ENCODE measurements at regions not wholly inside any gene's neighbourhood (a gene's known extent, or its start where the extent isn't known, plus 50 kb on each side); places are given as distances from the start of the nearest gene placed in this dataset.
A peak's percentile ranks its signal among the peaks of the same experiment; 100 is the strongest.

DNA sequence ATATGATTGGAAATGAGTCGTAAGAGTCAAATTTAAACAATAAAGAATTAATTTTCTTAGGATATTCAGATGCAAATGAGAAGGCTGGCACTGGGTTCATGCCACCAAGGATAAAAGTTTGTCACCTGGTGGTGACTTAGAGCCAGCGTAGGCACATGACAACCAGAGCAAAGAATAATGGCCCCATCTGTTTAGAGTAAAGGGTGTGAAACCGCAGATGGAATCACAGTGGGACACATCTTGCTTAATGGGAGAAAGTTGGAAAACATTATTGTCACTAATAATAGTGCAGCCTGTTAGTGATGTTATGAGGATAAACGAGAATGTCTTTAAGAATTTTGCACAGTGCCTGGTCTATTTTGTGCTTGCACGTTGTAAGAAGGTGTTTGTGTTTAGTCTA is 727.8 kb downstream of the QKI start:
- no peak for DNase-seq

DNA sequence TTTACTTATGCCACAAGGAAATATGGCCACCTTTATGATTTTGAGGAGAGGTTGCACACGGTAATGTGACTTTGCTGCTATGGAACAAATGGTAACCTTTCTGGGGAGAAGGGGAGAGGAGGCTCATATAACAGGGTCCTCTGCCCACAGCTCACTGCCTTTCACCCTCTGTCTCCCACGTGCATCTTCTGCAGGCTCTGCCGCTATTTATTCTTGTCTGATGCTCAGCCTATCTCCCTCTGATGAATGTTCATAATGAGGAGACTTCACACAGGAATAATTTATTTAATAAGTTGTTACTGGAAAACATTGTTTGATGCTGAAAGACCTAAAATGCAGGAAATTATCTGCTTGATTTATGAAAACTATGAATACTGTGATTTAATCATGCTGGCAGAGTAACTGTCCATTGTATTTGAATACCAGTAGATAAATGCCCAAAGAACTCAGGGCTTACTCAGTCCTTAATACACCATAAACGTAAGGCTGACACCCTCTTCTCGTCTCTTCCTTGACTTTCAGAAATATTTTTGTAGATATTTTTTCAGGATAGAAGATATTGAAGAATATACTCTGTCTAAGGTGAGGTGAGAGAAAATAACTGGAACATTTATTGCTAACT is 721.1 kb downstream of the QKI start:
- no peak for DNase-seq

- no peak for DNase-seq
These were observed 718.6 kb downstream of the QKI start for GRCh38 chr6:164133095-164133494.

GRCh38 chr6:164130585-164130984 is 716.1 kb downstream of the QKI start:
- no peak for DNase-seq

DNA sequence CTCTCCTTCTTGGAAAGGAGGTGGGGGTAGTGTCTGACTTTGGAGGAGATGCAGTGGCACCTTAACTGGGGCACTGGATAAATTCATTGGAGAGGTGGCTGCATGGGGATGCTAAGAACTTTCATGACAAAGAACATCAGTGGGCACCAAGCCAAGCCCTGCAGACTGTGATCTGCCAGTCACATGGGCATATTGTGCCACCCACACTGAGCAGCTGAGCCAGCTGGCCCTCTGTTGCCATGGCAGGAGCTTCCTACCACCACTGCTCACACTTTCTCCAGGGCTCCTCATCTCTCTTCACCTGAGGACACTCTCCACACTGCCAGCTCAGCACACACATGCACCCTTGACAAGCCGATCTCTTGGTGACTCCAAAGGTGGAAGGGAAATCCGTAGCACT is 715.6 kb downstream of the QKI start:
- DNase-seq, result peak; percentile 76

- DNase-seq, result no peak
These were observed 714.7 kb downstream of the QKI start for GRCh38 chr6:164129218-164129617.

GRCh38 chr6:164128101-164128500 is 713.6 kb downstream of the QKI start:
- no peak for DNase-seq

DNA sequence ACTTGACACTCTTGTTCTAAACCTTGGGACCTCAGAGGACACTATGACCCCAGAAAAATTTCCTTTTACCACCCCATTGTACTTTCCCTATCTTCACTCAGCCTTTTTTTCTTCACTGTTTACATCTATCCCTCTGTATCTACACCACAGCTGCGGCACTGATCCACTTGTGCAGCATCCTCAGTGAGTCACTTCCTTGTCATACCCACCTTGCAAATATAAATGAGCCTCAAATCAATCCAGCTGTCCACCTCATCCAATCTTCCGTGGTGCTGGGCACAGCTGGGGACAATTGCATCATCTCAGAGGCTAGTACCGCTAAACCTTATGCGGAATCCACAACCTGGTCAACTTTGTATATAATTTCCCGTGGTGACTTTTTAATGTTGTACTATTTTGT is 710.5 kb downstream of the QKI start:
- DNase-seq, result no peak

- DNase-seq, result no peak
These were observed 710.0 kb downstream of the QKI start for GRCh38 chr6:164124473-164124872.

- no peak for DNase-seq
These were observed 707.6 kb downstream of the QKI start for GRCh38 chr6:164122109-164122508.

DNA sequence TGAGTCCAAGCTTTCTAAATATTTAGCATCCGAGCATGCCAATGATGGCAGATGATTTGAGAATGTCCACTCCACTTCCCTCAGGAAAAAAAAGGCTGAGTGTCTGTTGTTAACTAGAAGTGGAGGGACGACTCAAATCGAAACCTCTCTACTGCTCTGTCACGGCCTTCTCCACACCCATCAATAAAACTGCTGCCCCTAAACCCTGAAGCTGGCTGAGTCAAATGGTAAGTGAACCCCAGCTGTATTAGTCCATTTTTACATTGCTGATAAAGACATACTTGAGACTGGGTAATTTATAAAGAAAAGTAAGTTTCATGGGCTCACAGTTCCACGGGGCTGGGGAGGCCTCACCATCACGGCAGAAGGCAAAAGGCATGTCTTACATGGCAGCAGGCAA is 707.0 kb downstream of the QKI start:
- no peak for DNase-seq

DNA sequence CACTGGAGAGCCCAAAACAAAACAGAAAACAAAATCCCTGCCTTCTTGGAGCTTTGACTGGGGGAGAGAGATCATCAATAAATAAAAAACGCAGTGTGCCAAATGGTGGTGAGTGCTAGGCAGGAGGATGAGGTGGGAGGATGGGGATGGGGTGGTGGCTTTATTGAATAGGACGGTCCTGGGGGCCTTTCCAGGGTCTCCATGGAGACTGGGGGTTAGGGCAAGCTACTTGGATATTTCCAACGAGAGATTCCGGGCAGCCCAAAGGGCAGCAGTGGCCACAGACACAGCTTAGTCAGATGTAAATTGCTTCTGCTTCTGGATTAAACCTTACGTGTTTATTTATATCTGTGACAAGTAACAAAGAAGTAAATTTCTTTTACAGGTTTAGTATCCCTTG is 700.1 kb downstream of the QKI start:
- no peak for DNase-seq

GRCh38 chr6:164114051-164114450 is 699.5 kb downstream of the QKI start:
- DNase-seq, result no peak

GRCh38 chr6:164113637-164114036 is 699.1 kb downstream of the QKI start:
- DNase-seq, result no peak

DNA sequence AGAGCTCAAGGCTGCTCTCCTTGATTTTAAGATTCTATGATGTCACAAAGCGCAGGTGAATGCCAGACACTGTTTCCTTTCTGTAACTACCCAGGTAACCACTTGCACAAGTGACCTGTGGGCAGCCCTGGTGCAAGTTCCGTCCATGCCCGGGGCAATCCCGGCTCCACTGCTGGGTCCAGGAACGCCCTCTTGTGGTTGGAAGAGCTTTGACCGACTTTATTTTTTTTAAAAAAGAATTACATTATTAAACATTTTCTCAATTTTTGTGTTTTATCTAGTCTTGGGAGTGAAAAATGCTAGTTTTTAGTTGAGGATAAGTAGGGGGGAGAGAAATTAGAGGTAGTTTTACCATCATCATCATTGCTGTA is 695.2 kb downstream of the QKI start:
- no peak for DNase-seq

- DNase-seq, result no peak
These were observed 694.6 kb downstream of the QKI start for GRCh38 chr6:164108869-164109769.

DNA sequence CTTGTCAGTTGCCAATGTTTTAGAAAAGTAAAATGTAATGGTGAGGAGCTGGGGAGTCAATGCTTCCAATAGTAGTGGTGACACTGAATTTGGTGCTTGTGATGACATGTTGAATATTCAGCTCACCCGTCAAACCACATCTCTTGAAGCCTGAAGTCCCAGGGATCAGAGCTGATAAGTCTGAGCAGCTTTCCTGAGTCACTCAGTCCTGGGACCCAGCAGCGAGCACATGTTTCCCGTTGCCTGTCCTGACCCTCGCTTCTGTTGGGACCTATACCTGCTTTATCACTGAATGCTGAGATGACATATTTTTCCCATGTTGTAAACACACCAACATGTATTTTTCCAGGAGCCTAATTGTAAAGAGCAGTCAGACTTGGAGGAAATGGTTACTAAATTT is 693.6 kb downstream of the QKI start:
- DNase-seq, result no peak

DNA sequence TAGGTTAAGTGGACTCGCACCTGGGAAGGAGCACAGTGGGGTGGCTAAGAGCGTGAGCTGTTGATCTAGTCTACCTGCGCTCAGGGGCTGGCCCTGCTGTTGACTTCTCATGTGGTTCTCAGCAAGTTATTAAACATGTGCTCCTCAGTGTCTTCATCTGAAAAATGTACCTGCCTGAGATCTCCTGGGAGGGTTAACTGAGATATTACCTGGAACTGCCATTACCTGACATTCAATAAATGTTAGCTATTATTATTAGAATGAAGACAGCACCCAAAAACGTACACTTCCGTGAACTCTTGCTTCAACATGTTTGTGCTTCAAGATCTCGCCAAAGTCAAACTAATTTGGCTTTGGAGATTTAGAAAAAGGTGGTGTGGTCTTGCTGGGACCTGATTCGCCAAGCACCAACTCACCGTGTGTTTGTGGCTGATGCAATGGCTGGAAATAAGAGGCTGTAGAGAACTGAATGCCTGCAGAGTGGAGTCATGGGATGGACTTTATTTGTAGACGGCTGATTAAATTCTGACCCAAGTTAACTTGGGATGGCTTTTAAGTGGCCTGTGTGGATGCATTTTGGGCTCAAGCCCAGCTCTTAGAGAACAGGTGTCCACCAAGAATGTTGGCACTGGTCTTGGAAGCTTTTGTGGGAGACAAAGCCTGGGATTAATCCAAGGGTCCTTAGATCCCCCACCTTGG is 692.9 kb downstream of the QKI start:
- no peak for DNase-seq

GRCh38 chr6:164106345-164106769 is 691.8 kb downstream of the QKI start:
- no peak for DNase-seq

GRCh38 chr6:164105705-164106104 is 691.2 kb downstream of the QKI start:
- DNase-seq, result no peak

DNA sequence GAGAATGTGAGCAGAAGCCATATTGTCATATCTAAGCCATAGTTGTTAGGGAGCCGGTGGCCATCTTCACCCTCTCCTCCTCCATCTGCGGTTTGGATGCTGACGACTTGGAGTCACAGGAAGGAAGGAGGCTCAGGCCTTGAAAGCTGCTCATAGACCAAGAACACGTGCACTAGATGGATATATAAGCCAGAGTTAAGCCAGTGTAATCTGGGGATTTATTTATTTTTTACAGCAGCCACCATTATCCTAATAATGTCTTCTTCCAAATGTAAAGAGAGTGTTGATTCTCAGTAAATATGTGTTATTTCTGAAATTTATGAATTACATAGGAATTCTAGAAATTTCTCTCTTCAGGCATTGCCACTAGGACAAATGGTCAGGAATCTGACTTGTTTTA is 689.9 kb downstream of the QKI start:
- no peak for DNase-seq

- DNase-seq, result no peak
These were observed 688.2 kb downstream of the QKI start for GRCh38 chr6:164102693-164103092.

- no peak for DNase-seq
These were observed 687.3 kb downstream of the QKI start for GRCh38 chr6:164101859-164102258.

DNA sequence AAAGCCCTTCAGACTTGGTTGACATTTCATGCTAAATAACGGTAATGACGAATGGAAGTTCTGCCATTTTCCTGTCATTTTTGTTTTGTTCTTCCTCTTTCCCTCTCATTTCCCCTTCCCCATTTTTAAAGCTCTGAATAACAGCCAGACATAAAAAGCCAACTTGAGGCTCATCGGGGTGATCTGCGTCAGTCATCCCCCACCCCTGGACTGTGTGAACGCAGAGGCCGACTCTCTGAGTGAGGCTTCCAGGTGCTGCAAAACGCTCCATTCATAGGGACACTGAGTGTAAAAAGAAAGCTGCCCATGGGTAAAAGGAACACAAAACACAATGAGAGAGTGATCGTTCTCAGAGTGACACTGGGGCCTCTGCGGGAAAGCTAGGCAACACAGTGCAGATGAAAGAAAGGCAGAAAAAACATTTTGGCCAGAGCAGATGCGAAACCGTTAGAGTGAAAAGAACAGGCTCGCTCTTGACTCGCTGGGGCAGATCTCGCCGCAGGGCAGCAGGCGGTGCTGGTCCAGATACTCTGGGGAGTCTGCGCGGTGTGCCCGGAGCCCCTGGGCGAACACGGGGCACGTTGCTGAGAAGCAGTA is 684.8 kb downstream of the QKI start:
- no peak for DNase-seq
